KMS-11 (cell line): ENCODE measurements at regions not wholly inside any gene's neighbourhood (a gene's known extent, or its start where the extent isn't known, plus 50 kb on each side); places are given as distances from the start of the nearest gene placed in this dataset.

Experiments
- H2AFZ ChIP-seq: fragments of 200-600 bp; sonication (generic); 2 replicates; pipeline ENCODE4 v1.6.1; 2016; ENCODE audit warnings: antibody characterized with exemption, mixed run types, low read depth
- H3K27ac ChIP-seq: fragments of 200-600 bp; sonication (generic); 2 replicates; pipeline ENCODE4 v1.6.1; 2016; ENCODE audit warnings: mild to moderate bottlenecking, mixed run types
- H3K27me3 ChIP-seq: fragments of 200-600 bp; sonication (generic); 2 replicates; pipeline ENCODE4 v1.6.1; 2017; ENCODE audit warnings: mild to moderate bottlenecking, low read depth, mixed run types, moderate library complexity; ENCODE audit not compliant: insufficient read depth
- H3K36me3 ChIP-seq: fragments of 200-600 bp; sonication (generic); 2 replicates; pipeline ENCODE4 v1.6.1; 2017; ENCODE audit warnings: mild to moderate bottlenecking, mixed run types; ENCODE audit not compliant: insufficient read depth
- H3K4me1 ChIP-seq: fragments of 200-600 bp; sonication (generic); 2 replicates; pipeline ENCODE4 v1.6.1; 2016; ENCODE audit warnings: mild to moderate bottlenecking, low read depth, mixed run types; ENCODE audit not compliant: poor library complexity, severe bottlenecking
- H3K4me2 ChIP-seq: fragments of 200-600 bp; sonication (generic); 2 replicates; pipeline ENCODE4 v1.7.0; 2016; ENCODE audit warnings: mild to moderate bottlenecking, mixed run types
- H3K4me3 ChIP-seq: fragments of 200-600 bp; sonication (generic); IDR thresholded peaks from 2 replicates; pipeline ENCODE4 v1.6.1; 2017; ENCODE audit warnings: low read depth, low read length, mixed read lengths; ENCODE audit not compliant: insufficient read depth
- H3K79me2 ChIP-seq: fragments of 200-600 bp; sonication (generic); 2 replicates; pipeline ENCODE4 v1.6.1; 2016; ENCODE audit warnings: low read depth, mixed run types; ENCODE audit not compliant: insufficient read depth
- H3K9ac ChIP-seq: fragments of 200-600 bp; sonication (generic); 2 replicates; pipeline ENCODE4 v1.6.1; 2016; ENCODE audit warnings: mild to moderate bottlenecking, mixed run types
- H4K20me1 ChIP-seq: fragments of 200-600 bp; sonication (generic); 2 replicates; pipeline ENCODE4 v1.6.1; 2016; ENCODE audit warnings: mild to moderate bottlenecking, mixed run types; ENCODE audit not compliant: insufficient read depth
- CTCF ChIP-seq: fragments of 200-600 bp; sonication (generic); conservative IDR thresholded peaks from 2 replicates; pipeline ENCODE4 v1.6.1; 2017; ENCODE audit warnings: low read depth, mild to moderate bottlenecking, antibody characterized with exemption, low read length, moderate library complexity, mixed read lengths

- Histone ChIP-seq H3K27me3 (no peaks in the 10 kb centered on the region), H4K20me1 (no peaks in the 10 kb centered on the region), H3K36me3 (no peaks in the 10 kb centered on the region), H3K9ac (no peak overlapping the region), H3K4me2 (no peak overlapping the region), H3K79me2 (no peaks in the 10 kb centered on the region), H2AFZ (no peak overlapping the region), H3K4me1 (no peaks in the 10 kb centered on the region), H3K4me3 (no peak overlapping the region), H3K27ac (no peak overlapping the region)
- no peak for TF ChIP-seq CTCF
Measured at GRCh38 chr10:1896153-1896552, 158.8 kb upstream of the ADARB2 start.

GRCh38 chr10:1895691-1896090, 158.4 kb upstream of the ADARB2 start:
- H3K79me2 ChIP-seq = no peaks in the 10 kb centered on the region
- H3K4me3 ChIP-seq = no peak overlapping the region
- H3K9ac ChIP-seq = no peak overlapping the region
- no peaks in the 10 kb centered on the region for H4K20me1 ChIP-seq
- H3K4me2 ChIP-seq = no peak overlapping the region
- no peaks in the 10 kb centered on the region for H3K4me1 ChIP-seq
- no peaks in the 10 kb centered on the region for H3K36me3 ChIP-seq
- H3K27ac ChIP-seq = no peak overlapping the region
- no peak overlapping the region for H2AFZ ChIP-seq
- no peak for TF ChIP-seq CTCF
- H3K27me3 ChIP-seq = no peaks in the 10 kb centered on the region

- Histone ChIP-seq H2AFZ (no peak overlapping the region), H4K20me1 (no peaks in the 10 kb centered on the region), H3K36me3 (no peaks in the 10 kb centered on the region), H3K9ac (no peak overlapping the region), H3K4me1 (no peaks in the 10 kb centered on the region), H3K27me3 (no peaks in the 10 kb centered on the region), H3K27ac (no peak overlapping the region), H3K4me3 (no peak overlapping the region), H3K79me2 (no peaks in the 10 kb centered on the region), H3K4me2 (no peak overlapping the region)
- no peak for TF ChIP-seq CTCF
Measured at GRCh38 chr10:1894912-1895311, 157.6 kb upstream of the ADARB2 start.

GRCh38 chr10:1893941-1894340, 156.6 kb upstream of the ADARB2 start:
- no peaks in the 10 kb centered on the region for H3K4me1 ChIP-seq
- no peak overlapping the region for H3K27ac ChIP-seq
- no peaks in the 10 kb centered on the region for H3K36me3 ChIP-seq
- no peak for TF ChIP-seq CTCF
- no peak overlapping the region for H2AFZ ChIP-seq
- no peaks in the 10 kb centered on the region for H3K79me2 ChIP-seq
- H3K4me2 ChIP-seq = no peak overlapping the region
- no peaks in the 10 kb centered on the region for H3K27me3 ChIP-seq
- no peak overlapping the region for H3K4me3 ChIP-seq
- no peaks in the 10 kb centered on the region for H4K20me1 ChIP-seq
- no peak overlapping the region for H3K9ac ChIP-seq
